GM23338 (cell line): ENCODE measurements at regions not wholly inside any gene's neighbourhood (a gene's known extent, or its start where the extent isn't known, plus 50 kb on each side); places are given as distances from the start of the nearest gene placed in this dataset.

ENCODE experiments used
- EZH2 ChIP-seq: fragments of 200-600 bp; sonication (generic); IDR thresholded peaks from one replicate; pipeline ENCODE4 v1.8.0; 2017; ENCODE audit warnings: antibody characterized with exemption, mild to moderate bottlenecking, low read depth; ENCODE audit not compliant: unreplicated experiment
- NANOG ChIP-seq: IDR thresholded peaks from 2 replicates; pipeline ENCODE4 v1.6.1; 2016; ENCODE audit warnings: antibody characterized with exemption, borderline replicate concordance
- REST ChIP-seq: IDR thresholded peaks from one replicate; pipeline ENCODE4 v1.6.1; 2018; ENCODE audit warnings: antibody characterized with exemption; ENCODE audit not compliant: unreplicated experiment
- STAT1 ChIP-seq: IDR thresholded peaks from one replicate; pipeline ENCODE4 v1.6.1; 2016; ENCODE audit warnings: antibody characterized with exemption; ENCODE audit not compliant: unreplicated experiment
- ZNF114 ChIP-seq: fragments of 250-450 bp; sonication (Bioruptor Pico); IDR thresholded peaks from 2 replicates; pipeline ENCODE4 v1.5.0; 2020; ENCODE audit warnings: mild to moderate bottlenecking, moderate library complexity
- ZNF331 ChIP-seq: fragments of 250-450 bp; sonication (Bioruptor Pico); IDR thresholded peaks from 2 replicates; pipeline ENCODE4 v1.5.0; 2020; ENCODE audit warnings: low read depth, mild to moderate bottlenecking, moderate library complexity
- ZNF462 ChIP-seq: fragments of 250-450 bp; sonication (Bioruptor Pico); IDR thresholded peaks from 2 replicates; pipeline ENCODE4 v1.5.0; 2020; ENCODE audit warnings: mild to moderate bottlenecking, moderate library complexity

- TF ChIP-seq ZNF462 (no peak), REST (no peak), STAT1 (no peak), ZNF331 (CRISPR knock-in tag) (no peak), ZNF114 (no peak), EZH2 (no peak), NANOG (no peak)
Measured at GRCh38 chr5:57979671-57980070, 480.2 kb downstream of the PLK2 start (continued).
